PC-9 (cell line): ENCODE measurements at regions not wholly inside any gene's neighbourhood (a gene's known extent, or its start where the extent isn't known, plus 50 kb on each side); places are given as distances from the start of the nearest gene placed in this dataset.

Experiments
- BruUV-seq: library from RNA; stranded (reverse); fragments of 400-500 nt; replicated peaks from 2 replicates; lab custom pipeline; 2021; lab: Mats Ljungman, UMichigan
- CTCF ChIA-PET: fragments of 300-600 bp; sonication (Branson Sonifier 250); formaldehyde crosslinking; loops from one replicate; lab custom pipeline; 2022; ENCODE audit warnings: antibody characterized with exemption; lab: Charles Lee
- POLR2A ChIA-PET: fragments of 300-600 bp; sonication (Branson Sonifier 250); formaldehyde crosslinking; loops from one replicate; lab custom pipeline; 2022; ENCODE audit warnings: antibody characterized with exemption; ENCODE audit not compliant: unreplicated experiment; lab: Charles Lee
- DNase-seq, 2 experiments: peaks; one replicate each; pipeline versions ENCODE4 v3.0.0 to v3.0.0-alpha.2; 2015 to 2022; ENCODE audit warnings: mixed read lengths in 1 of 2
- H2AFZ ChIP-seq: fragments of 200-600 bp; sonication (generic); 2 replicates; pipeline ENCODE4 v1.8.1; 2017; ENCODE audit warnings: antibody characterized with exemption
- H3F3A ChIP-seq: fragments of 200-600 bp; sonication (generic); 2 replicates; pipeline ENCODE4 v1.8.1; 2017; ENCODE audit warnings: antibody characterized with exemption, mild to moderate bottlenecking, low read depth; ENCODE audit not compliant: insufficient read depth
- H3K27ac ChIP-seq: fragments of 200-600 bp; sonication (generic); 2 replicates; pipeline ENCODE4 v1.6.1; 2016; ENCODE audit warnings: mixed run types
- H3K27me3 ChIP-seq: fragments of 200-600 bp; sonication (generic); 2 replicates; pipeline ENCODE4 v1.6.1; 2016; ENCODE audit warnings: low read depth, mixed run types; ENCODE audit not compliant: insufficient read depth
- H3K36me3 ChIP-seq: fragments of 200-600 bp; sonication (generic); 2 replicates; pipeline ENCODE4 v1.6.1; 2016; ENCODE audit warnings: low read depth, mixed run types
- H3K4me1 ChIP-seq: fragments of 200-600 bp; sonication (generic); replicated peaks from 2 replicates; pipeline ENCODE4 v1.6.1; 2016; ENCODE audit warnings: mixed run types; ENCODE audit not compliant: insufficient read depth
- H3K4me2 ChIP-seq: fragments of 200-600 bp; sonication (generic); 2 replicates; pipeline ENCODE4 v1.6.1; 2017; ENCODE audit warnings: mixed run types
- H3K4me3 ChIP-seq: fragments of 200-600 bp; sonication (generic); 2 replicates; pipeline ENCODE4 v1.6.1; 2016; ENCODE audit warnings: mixed run types
- H3K79me2 ChIP-seq: fragments of 200-600 bp; sonication (generic); 2 replicates; pipeline ENCODE4 v1.6.1; 2017; ENCODE audit warnings: low read depth, mixed run types
- H3K9me2 ChIP-seq: fragments of 200-600 bp; sonication (generic); 2 replicates; pipeline ENCODE4 v1.8.1; 2017; ENCODE audit warnings: mild to moderate bottlenecking; ENCODE audit not compliant: insufficient read depth
- H3K9me3 ChIP-seq: fragments of 200-600 bp; sonication (generic); 2 replicates; pipeline ENCODE4 v1.8.1; 2016; ENCODE audit warnings: low read depth; ENCODE audit not compliant: insufficient read depth
- H4K20me1 ChIP-seq: fragments of 200-600 bp; sonication (generic); 2 replicates; pipeline ENCODE4 v1.8.1; 2017; ENCODE audit not compliant: insufficient read depth
- EZH2 ChIP-seq: fragments of 200-600 bp; sonication (generic); IDR thresholded peaks from 2 replicates; pipeline ENCODE4 v1.8.0; 2017; ENCODE audit warnings: antibody characterized with exemption, low read depth
- intact Hi-C: fragments of 100-400 bp; cut with micrococcal nuclease; formaldehyde crosslinking; loops from one replicate; pipeline ENCODE4 v1.10.0; 2022; ENCODE audit not compliant: unreplicated experiment
- TF ChIP-seq, protein P1 (sequence below): fragments of 200-600 bp; sonication (generic); conservative IDR thresholded peaks from 2 replicates; pipeline ENCODE4 v1.6.1; 2017; ENCODE audit warnings: mixed run types, antibody characterized with exemption, mild to moderate bottlenecking, moderate library complexity

DNA sequence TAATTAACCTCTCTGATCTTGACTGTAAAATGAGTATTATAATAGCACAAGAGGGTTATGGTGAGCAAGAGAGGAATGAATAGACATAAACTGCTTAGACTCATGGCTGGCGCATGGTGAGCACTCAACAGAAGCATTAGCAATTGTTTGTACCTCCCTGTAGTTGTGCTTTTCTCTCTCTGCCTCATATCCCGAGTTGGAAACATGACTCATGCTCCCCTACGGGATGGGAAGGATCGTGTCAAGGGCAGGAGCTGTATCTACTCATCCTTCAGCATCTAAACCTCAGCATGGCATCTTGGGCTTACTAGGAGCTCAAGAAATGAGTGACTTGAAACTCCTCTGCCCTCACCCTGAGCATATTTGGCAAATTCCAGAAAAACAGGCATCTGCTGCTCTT is 299.6 kb downstream of the MAP2K4 start:
- Histone ChIP-seq H3K79me2 (no peaks in the 10 kb centered on the region), H3K36me3 (no peaks in the 10 kb centered on the region), H3K9me3 (no peaks in the 10 kb centered on the region), H3K4me1 (no peaks in the 10 kb centered on the region), H3K27ac (no peak overlapping the region), H3K27me3 (0 out of 2 replicates have a peak, but pooled peaks cover 6% of the 10 kb centered on the region), H2AFZ (no peak overlapping the region), H3K9me2 (no peaks in the 10 kb centered on the region), H3K4me3 (no peak overlapping the region), H3K4me2 (no peak overlapping the region), H3F3A (no peaks in the 10 kb centered on the region), H4K20me1 (no peaks in the 10 kb centered on the region)
- TF ChIP-seq EZH2, result no peak
- TF ChIP-seq, protein P1, sequence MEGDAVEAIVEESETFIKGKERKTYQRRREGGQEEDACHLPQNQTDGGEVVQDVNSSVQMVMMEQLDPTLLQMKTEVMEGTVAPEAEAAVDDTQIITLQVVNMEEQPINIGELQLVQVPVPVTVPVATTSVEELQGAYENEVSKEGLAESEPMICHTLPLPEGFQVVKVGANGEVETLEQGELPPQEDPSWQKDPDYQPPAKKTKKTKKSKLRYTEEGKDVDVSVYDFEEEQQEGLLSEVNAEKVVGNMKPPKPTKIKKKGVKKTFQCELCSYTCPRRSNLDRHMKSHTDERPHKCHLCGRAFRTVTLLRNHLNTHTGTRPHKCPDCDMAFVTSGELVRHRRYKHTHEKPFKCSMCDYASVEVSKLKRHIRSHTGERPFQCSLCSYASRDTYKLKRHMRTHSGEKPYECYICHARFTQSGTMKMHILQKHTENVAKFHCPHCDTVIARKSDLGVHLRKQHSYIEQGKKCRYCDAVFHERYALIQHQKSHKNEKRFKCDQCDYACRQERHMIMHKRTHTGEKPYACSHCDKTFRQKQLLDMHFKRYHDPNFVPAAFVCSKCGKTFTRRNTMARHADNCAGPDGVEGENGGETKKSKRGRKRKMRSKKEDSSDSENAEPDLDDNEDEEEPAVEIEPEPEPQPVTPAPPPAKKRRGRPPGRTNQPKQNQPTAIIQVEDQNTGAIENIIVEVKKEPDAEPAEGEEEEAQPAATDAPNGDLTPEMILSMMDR, result no peak
- POLR2A ChIA-PET, result no interaction called here
- no peak for DNase-seq
- CTCF ChIA-PET, result no interaction called here
- intact Hi-C loops, result no loop called here
- no TSS peak for BruUV-seq

DNA sequence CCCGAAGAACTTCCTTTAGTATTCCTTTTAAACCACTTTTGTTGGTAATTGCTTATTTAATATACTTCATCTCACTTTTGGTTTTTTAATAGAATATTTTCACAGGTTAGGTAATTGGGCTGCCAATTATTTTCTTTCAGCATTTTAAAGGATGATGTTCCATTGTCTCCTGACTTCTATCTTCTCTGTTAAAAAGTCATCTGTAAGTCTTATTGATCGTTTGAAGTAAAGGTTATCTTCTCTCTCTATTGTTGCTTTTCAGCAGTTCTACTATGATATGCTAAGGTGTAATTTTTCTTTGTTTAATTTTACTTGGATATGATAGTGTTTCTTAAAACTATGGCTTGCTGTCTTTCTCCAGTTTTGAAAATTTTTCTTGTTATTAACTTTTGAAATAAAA is 307.5 kb downstream of the MAP2K4 start:
- no peak overlapping the region for H3K4me2 ChIP-seq
- H2AFZ ChIP-seq, result no peak overlapping the region
- H3K4me3 ChIP-seq, result no peak overlapping the region
- H3K36me3 ChIP-seq, result no peaks in the 10 kb centered on the region
- ChIA-PET CTCF (no interaction called here), POLR2A (no interaction called here)
- TF ChIP-seq, protein P1, result no peak
- TF ChIP-seq EZH2, result no peak
- H3K79me2 ChIP-seq, result no peaks in the 10 kb centered on the region
- H4K20me1 ChIP-seq, result no peaks in the 10 kb centered on the region
- no peaks in the 10 kb centered on the region for H3K4me1 ChIP-seq
- no peaks in the 10 kb centered on the region for H3F3A ChIP-seq
- no peak for DNase-seq
- H3K9me2 ChIP-seq, result no peaks in the 10 kb centered on the region
- no peaks in the 10 kb centered on the region for H3K27me3 ChIP-seq
- intact Hi-C loops, result no loop called here
- H3K27ac ChIP-seq, result no peak overlapping the region
- peaks cover 4% of the 10 kb centered on the region; the same call in 1 of the 2 replicates for H3K9me3 ChIP-seq
- no TSS peak for BruUV-seq

DNA sequence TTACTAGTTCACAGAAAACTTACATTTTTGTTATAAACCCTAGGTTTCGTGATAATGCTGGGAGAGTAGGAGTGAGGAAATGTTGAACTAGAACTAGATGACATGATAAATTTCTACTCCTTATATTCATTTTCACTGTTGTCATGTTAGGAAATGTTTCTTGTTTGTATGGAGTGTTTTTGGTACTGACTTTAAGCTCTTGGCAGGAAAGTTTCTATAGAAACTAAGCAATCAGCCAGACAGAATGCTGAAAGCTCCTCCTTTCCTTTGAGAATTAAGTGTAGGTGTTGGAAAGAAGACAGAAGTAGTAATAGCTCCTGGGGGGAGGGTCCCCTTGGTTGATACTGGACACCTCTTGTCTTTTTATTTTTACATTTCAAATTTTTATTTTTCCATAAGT is 309.8 kb downstream of the MAP2K4 start:
- no peaks in the 10 kb centered on the region for H3K27me3 ChIP-seq
- ChIA-PET CTCF (no interaction called here), POLR2A (no interaction called here)
- H3F3A ChIP-seq, result no peaks in the 10 kb centered on the region
- peaks cover 4% of the 10 kb centered on the region; the same call in 1 of the 2 replicates for H3K9me3 ChIP-seq
- H3K79me2 ChIP-seq, result no peaks in the 10 kb centered on the region
- no peaks in the 10 kb centered on the region for H3K4me1 ChIP-seq
- H3K27ac ChIP-seq, result no peak overlapping the region
- no peak for DNase-seq
- no peaks in the 10 kb centered on the region for H3K36me3 ChIP-seq
- intact Hi-C loops, result no loop called here
- no peak for TF ChIP-seq EZH2
- TF ChIP-seq, protein P1, result no peak
- no TSS peak for BruUV-seq
- H3K9me2 ChIP-seq, result no peaks in the 10 kb centered on the region
- no peaks in the 10 kb centered on the region for H4K20me1 ChIP-seq
- no peak overlapping the region for H3K4me3 ChIP-seq
- no peak overlapping the region for H2AFZ ChIP-seq
- H3K4me2 ChIP-seq, result no peak overlapping the region
